Right lobe of liver (tissue), 6 donors: ENCODE measurements at regions not wholly inside any gene's neighbourhood (a gene's known extent, or its start where the extent isn't known, plus 50 kb on each side); places are given as distances from the start of the nearest gene placed in this dataset.

ENCODE experiments used
- ATAC-seq, 4 donors: fragments of 200-7000 bp; cut with Tn5 transposase; one replicate each; pipeline ENCODE4 v1.9.1; 2020; ENCODE audit warnings: mild to moderate bottlenecking in 4 of 4, moderate library complexity in 4 of 4
- DNase-seq, 3 donors: peaks; one replicate each; pipeline ENCODE4 v3.0.0-alpha.2; 2020
- H3K27ac ChIP-seq, 3 donors: fragments of 200-600 bp; one replicate each; pipeline ENCODE4 v1.8.0; 2022
- H3K27me3 ChIP-seq, 2 donors: fragments of 200-600 bp; one replicate each; pipeline ENCODE4 v1.8.0; 2022
- H3K36me3 ChIP-seq, 4 donors: fragments of 200-600 bp; sonication (generic) in 1 of 4; one replicate each; pipeline versions ENCODE4 v1.5.1 to v1.8.0; 2017 to 2022; ENCODE audit warnings: control low read depth in 1 of 4
- H3K4me1 ChIP-seq, 4 donors: fragments of 200-600 bp; sonication (generic) in 1 of 4; one replicate each; pipeline versions ENCODE4 v1.5.1 to v1.8.0; 2017 to 2022; ENCODE audit warnings: control low read depth in 1 of 4
- H3K4me3 ChIP-seq, 3 donors: fragments of 200-600 bp; one replicate each; pipeline ENCODE4 v1.8.0; 2022
- H3K9me3 ChIP-seq, 4 donors: fragments of 200-600 bp; sonication (generic) in 1 of 4; one replicate each; pipeline versions ENCODE4 v1.5.1 to v1.8.0; 2017 to 2022; ENCODE audit warnings: control low read depth in 1 of 4
- POLR2A ChIP-seq: fragments of 450-650 bp; IDR thresholded peaks from one replicate; pipeline ENCODE4 v1.6.1; 2017; ENCODE audit warnings: antibody characterized with exemption, mild to moderate bottlenecking
- WGBS: methylation state at CpG from one replicate; pipeline ENCODE4 v1.1.6; 2018; ENCODE audit warnings: low coverage, low lambda C conversion rate; ENCODE audit not compliant: insufficient coverage; ENCODE audit errors: missing lambda C conversion rate; 5-methylcytosine and 5-hydroxymethylcytosine counted together
- intact Hi-C, 2 donors: fragments of 100-400 bp; cut with DNase I; formaldehyde crosslinking; loops; one replicate each; pipeline versions ENCODE4 v1.11.2 to v1.14.1; 2022
- TF ChIP-seq, protein P1 (sequence below), 4 donors: fragments of 200-600 bp in 3 of 4; fragments of 450-650 bp in 1 of 4; IDR thresholded peaks; one replicate each; pipeline versions ENCODE4 v1.5.1 to v1.8.0; 2016 to 2022; ENCODE audit warnings: antibody characterized with exemption in 4 of 4, mild to moderate bottlenecking in 2 of 4
- donor health status: DM: no; HTN: yes; CAD: no.
- donor health status: DM: no; HTN: no; CAD: no.
- donor health status: DM: no; HTN: no; CAD: no.
- donor health status: DM: no; HTN: yes; CAD: no.
- donor health status: DM: no; HTN: yes; CAD: no.

DNA sequence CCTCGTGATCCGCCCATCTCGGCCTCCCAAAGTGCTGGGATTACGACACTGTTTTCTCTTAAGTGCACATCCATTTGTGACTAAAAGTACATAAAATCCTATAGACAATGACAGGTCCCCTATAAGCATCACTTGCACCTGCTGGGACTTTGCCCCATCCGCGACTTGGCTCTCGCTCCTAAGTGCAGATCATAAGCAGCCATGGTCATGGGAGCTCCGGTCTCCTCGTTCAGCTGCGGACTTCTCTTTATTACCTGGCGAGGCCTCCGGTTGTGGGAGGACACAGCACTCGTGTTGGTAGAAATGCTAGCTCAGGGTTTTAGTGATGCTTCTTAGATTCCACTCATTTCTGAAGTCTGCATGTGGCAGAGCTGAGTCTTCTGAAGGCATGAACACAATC, 92.7 kb upstream of the ST6GAL2 start:
- 72% methylated on average over 8 of the region's 13 CpGs for WGBS
- intact Hi-C loops = no loop called here
- Histone ChIP-seq H3K9me3 (no peaks in the 10 kb centered on the region), H3K27ac (no peak overlapping the region), H3K4me3 (no peak overlapping the region), H3K36me3 (no peaks in the 10 kb centered on the region), H3K27me3 (no peaks in the 10 kb centered on the region), H3K4me1 (no peaks in the 10 kb centered on the region)
- no peak for DNase-seq
- ATAC-seq = no peak
- TF ChIP-seq, protein P1, sequence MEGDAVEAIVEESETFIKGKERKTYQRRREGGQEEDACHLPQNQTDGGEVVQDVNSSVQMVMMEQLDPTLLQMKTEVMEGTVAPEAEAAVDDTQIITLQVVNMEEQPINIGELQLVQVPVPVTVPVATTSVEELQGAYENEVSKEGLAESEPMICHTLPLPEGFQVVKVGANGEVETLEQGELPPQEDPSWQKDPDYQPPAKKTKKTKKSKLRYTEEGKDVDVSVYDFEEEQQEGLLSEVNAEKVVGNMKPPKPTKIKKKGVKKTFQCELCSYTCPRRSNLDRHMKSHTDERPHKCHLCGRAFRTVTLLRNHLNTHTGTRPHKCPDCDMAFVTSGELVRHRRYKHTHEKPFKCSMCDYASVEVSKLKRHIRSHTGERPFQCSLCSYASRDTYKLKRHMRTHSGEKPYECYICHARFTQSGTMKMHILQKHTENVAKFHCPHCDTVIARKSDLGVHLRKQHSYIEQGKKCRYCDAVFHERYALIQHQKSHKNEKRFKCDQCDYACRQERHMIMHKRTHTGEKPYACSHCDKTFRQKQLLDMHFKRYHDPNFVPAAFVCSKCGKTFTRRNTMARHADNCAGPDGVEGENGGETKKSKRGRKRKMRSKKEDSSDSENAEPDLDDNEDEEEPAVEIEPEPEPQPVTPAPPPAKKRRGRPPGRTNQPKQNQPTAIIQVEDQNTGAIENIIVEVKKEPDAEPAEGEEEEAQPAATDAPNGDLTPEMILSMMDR (IDR thresholded peaks at IDR 0.05) = no peak
- no peak for TF ChIP-seq POLR2A

DNA sequence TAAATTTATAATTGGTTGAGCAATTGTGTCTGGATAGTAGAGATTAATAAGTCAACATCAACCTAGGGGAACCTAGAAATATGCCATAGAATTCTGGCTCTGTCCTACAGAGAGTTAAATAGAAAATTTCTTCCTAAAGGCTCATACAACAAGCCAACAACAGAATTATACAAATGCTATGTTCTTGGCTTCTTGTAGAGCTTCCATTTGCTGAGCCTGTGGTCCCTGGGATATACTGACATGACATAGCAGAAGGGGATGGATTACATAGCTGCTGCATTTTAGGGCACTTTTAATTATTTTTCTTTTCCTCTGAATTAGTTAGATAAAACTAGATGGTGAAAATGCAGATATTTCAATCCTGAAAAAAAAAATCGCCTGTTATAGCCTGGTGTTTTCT, 95.5 kb upstream of the ST6GAL2 start:
- 25% methylated on average over 1 of the region's 1 CpG for WGBS
- no peak for ATAC-seq

DNA sequence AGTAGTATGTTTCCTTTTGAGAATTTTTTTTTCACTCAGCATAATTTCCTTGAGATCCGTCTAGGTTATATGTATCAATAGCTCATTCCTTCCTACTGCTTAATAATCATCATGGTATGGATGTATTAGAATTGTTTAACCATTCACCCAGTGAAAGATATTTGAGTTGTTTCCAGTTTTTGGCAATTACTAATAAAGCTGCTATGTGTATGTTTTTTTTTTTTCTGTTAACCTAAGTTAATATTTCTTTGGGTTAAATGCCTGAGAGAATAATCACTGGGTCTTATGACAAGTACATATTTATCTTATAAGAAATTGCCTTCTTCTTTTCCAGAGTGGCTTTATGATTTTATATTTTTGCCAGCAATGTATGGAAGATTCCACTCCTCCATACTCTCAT, 96.4 kb upstream of the ST6GAL2 start:
- no peak for ATAC-seq
- H3K9me3 ChIP-seq = no peaks in the 10 kb centered on the region

More for the DNA sequence above, 95.5 kb upstream of the ST6GAL2 start:
- H3K4me3 ChIP-seq = no peak overlapping the region
- no peaks in the 10 kb centered on the region for H3K36me3 ChIP-seq
- no peaks in the 10 kb centered on the region for H3K27me3 ChIP-seq
- intact Hi-C loops = no loop called here
- TF ChIP-seq POLR2A = no peak
- TF ChIP-seq, protein P1 (IDR thresholded peaks at IDR 0.05) = no peak
- H3K27ac ChIP-seq = no peak overlapping the region
- no peaks in the 10 kb centered on the region for H3K4me1 ChIP-seq
- DNase-seq = no peak
- H3K9me3 ChIP-seq = no peaks in the 10 kb centered on the region

DNA sequence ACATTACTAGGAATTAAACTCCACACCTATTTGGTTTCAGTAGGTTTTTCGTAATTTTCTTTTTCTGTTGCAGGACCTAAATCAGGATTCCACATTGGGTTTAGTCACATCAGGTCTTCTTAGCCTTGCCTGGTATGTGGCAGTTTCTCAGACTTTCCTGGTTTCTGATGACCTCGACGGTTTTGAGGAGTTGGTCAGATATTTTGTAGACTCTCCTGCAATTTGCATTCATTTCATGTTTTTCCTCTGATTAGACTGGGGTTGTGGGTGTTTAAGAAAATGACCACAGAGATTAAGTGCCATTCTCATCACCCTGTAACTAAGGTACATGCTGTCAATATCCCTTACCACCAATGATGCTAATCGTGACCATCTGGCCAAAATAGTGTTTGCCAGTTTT, 97.3 kb upstream of the ST6GAL2 start:
- intact Hi-C loops = no loop called here
- H3K9me3 ChIP-seq = no peaks in the 10 kb centered on the region
- TF ChIP-seq POLR2A = no peak
- TF ChIP-seq, protein P1 (IDR thresholded peaks at IDR 0.05) = no peak
- 52% methylated on average over 4 of the region's 4 CpGs for WGBS
- H3K27ac ChIP-seq = no peak overlapping the region
- ATAC-seq = no peak
- H3K4me3 ChIP-seq = no peak overlapping the region
- H3K4me1 ChIP-seq = no peaks in the 10 kb centered on the region
- no peaks in the 10 kb centered on the region for H3K27me3 ChIP-seq
- no peaks in the 10 kb centered on the region for H3K36me3 ChIP-seq
- DNase-seq = no peak

More for the DNA sequence above, 96.4 kb upstream of the ST6GAL2 start:
- Histone ChIP-seq H3K4me3 (no peak overlapping the region), H3K4me1 (no peaks in the 10 kb centered on the region), H3K27me3 (no peaks in the 10 kb centered on the region), H3K27ac (no peak overlapping the region), H3K36me3 (no peaks in the 10 kb centered on the region)
- 35% methylated on average over 1 of the region's 1 CpG for WGBS
- intact Hi-C loops = no loop called here
- TF ChIP-seq, protein P1 (IDR thresholded peaks at IDR 0.05) = no peak
- no peak for TF ChIP-seq POLR2A
- no peak for DNase-seq

DNA sequence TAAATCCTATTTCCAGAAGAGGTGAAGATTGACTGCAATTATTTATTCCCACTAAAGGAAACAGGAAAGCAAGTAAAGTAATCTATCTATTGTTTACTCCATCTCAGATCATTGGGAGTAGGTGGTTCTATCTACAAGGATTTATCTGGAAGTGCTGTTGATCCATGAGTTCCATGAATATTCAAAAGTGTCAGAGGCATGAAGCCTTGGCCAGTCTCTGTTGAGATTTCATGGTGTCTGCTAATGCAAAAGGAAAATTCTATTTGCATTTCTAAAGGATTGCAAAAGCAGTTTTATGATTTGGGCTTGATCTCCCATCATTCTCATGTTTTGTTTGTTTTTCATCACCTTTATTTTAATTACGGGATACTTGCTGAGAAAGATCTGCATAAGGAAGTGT, 102.4 kb upstream of the ST6GAL2 start:
- H3K9me3 ChIP-seq = no peaks in the 10 kb centered on the region
- H3K36me3 ChIP-seq = no peaks in the 10 kb centered on the region
- H3K4me1 ChIP-seq = no peaks in the 10 kb centered on the region
- intact Hi-C loops = no loop called here
- no peak for DNase-seq
- ATAC-seq = no peak
- 35% methylated on average over 1 of the region's 1 CpG for WGBS
- no peak for TF ChIP-seq POLR2A
- TF ChIP-seq, protein P1 (IDR thresholded peaks at IDR 0.05) = no peak
- H3K27me3 ChIP-seq = no peaks in the 10 kb centered on the region
- no peak overlapping the region for H3K4me3 ChIP-seq
- H3K27ac ChIP-seq = no peak overlapping the region
